Jurkat, Clone E6-1 (cell line): ENCODE measurements at regions not wholly inside any gene's neighbourhood (a gene's known extent, or its start where the extent isn't known, plus 50 kb on each side); places are given as distances from the start of the nearest gene placed in this dataset.
A peak's percentile ranks its signal among the peaks of the same experiment; 100 is the strongest.
"Not testable (repeated sequence)": the region's sequence is repeated elsewhere in the genome, so short reads cannot be mapped to it uniquely, and the experiment has no call there.

Source experiments
- DNase-seq: peaks from one replicate; pipeline ENCODE4 v3.0.0-alpha.2; 2011; ENCODE audit warnings: low read depth, low spot score
- H3K4me3 ChIP-seq: 2 replicates; pipeline ENCODE4 v1.5.1; 2011; ENCODE audit warnings: mild to moderate bottlenecking, low read length, control low read depth, moderate library complexity

GRCh38 chr7:39758234-39758970 lies 135.0 kb downstream of the RALA start:
- DNase-seq, result no peak
- H3K4me3 ChIP-seq, result no peak overlapping the region

GRCh38 chr7:39761449-39761848 lies 138.1 kb downstream of the RALA start:
- H3K4me3 ChIP-seq, result no peak overlapping the region
- DNase-seq, result no peak

GRCh38 chr7:39762466-39762865 lies 139.1 kb downstream of the RALA start:
- H3K4me3 ChIP-seq, DNase-seq: not testable (repeated sequence)

- not testable (repeated sequence) for H3K4me3 ChIP-seq
- peak; percentile 91 for DNase-seq
Observed at GRCh38 chr7:39762881-39763280, 139.5 kb downstream of the RALA start.

- not testable (repeated sequence) for H3K4me3 ChIP-seq, DNase-seq
Observed at GRCh38 chr7:39765833-39766232, 142.5 kb downstream of the RALA start.

GRCh38 chr7:39768439-39768838 lies 145.1 kb downstream of the RALA start:
- H3K4me3 ChIP-seq, DNase-seq: not testable (repeated sequence)

GRCh38 chr7:39774341-39774851 lies 151.0 kb downstream of the RALA start:
- not testable (repeated sequence) for DNase-seq, H3K4me3 ChIP-seq

- not testable (repeated sequence) for H3K4me3 ChIP-seq, DNase-seq
Observed at GRCh38 chr7:39781557-39781956, 158.2 kb downstream of the RALA start.

- DNase-seq, H3K4me3 ChIP-seq: not testable (repeated sequence)
Observed at GRCh38 chr7:39786440-39786839, 163.1 kb downstream of the RALA start.

- H3K4me3 ChIP-seq, DNase-seq: not testable (repeated sequence)
Observed at GRCh38 chr7:39791035-39791434, 159.0 kb upstream of the CDK13 start.

GRCh38 chr7:39791911-39792310 lies 158.1 kb upstream of the CDK13 start:
- DNase-seq, H3K4me3 ChIP-seq: not testable (repeated sequence)

GRCh38 chr7:39793026-39793425 lies 157.0 kb upstream of the CDK13 start:
- H3K4me3 ChIP-seq, DNase-seq: not testable (repeated sequence)

- H3K4me3 ChIP-seq, DNase-seq: not testable (repeated sequence)
Observed at GRCh38 chr7:39793851-39794250, 156.2 kb upstream of the CDK13 start.

GRCh38 chr7:39796947-39797346 lies 153.1 kb upstream of the CDK13 start:
- DNase-seq, H3K4me3 ChIP-seq: not testable (repeated sequence)

- not testable (repeated sequence) for DNase-seq, H3K4me3 ChIP-seq
Observed at GRCh38 chr7:39798077-39798476, 152.0 kb upstream of the CDK13 start.

GRCh38 chr7:39808796-39809481 lies 141.1 kb upstream of the CDK13 start:
- no peak overlapping the region for H3K4me3 ChIP-seq
- no peak for DNase-seq

GRCh38 chr7:39810204-39810642 lies 139.8 kb upstream of the CDK13 start:
- DNase-seq, result no peak
- H3K4me3 ChIP-seq, result no peak overlapping the region

GRCh38 chr7:39810710-39811109 lies 139.3 kb upstream of the CDK13 start:
- H3K4me3 ChIP-seq, result no peak overlapping the region
- DNase-seq, result no peak

- H3K4me3 ChIP-seq, result no peak overlapping the region
- no peak for DNase-seq
Observed at GRCh38 chr7:39811161-39811614, 138.9 kb upstream of the CDK13 start.

- no peak overlapping the region for H3K4me3 ChIP-seq
- no peak for DNase-seq
Observed at GRCh38 chr7:39816462-39817060, 133.5 kb upstream of the CDK13 start.
